ENCODE measurements at regions not wholly inside any gene's neighbourhood (a gene's known extent, or its start where the extent isn't known, plus 50 kb on each side); places are given as distances from the start of the nearest gene placed in this dataset.

DNA sequence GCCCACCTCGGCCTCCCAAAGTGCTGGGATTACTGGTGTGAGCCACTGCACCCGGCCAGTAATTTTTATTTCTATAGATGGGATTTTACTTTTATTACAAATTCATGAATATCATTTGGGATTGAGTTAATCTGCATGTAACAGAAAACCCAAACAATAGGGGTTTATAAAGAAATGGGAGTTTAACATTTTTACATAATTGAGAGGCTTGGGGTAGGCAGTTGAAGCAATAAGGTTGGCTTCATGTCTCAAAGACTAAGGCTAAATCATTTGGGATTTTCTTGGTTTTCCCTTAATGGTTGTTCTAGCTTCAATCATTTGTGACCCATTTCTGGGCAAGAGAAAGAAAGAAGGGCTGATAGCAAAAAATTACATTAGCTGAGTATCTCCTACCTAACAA, 118.7 kb upstream of the FOXD3 start:
- TF ChIP-seq, protein P1, sequence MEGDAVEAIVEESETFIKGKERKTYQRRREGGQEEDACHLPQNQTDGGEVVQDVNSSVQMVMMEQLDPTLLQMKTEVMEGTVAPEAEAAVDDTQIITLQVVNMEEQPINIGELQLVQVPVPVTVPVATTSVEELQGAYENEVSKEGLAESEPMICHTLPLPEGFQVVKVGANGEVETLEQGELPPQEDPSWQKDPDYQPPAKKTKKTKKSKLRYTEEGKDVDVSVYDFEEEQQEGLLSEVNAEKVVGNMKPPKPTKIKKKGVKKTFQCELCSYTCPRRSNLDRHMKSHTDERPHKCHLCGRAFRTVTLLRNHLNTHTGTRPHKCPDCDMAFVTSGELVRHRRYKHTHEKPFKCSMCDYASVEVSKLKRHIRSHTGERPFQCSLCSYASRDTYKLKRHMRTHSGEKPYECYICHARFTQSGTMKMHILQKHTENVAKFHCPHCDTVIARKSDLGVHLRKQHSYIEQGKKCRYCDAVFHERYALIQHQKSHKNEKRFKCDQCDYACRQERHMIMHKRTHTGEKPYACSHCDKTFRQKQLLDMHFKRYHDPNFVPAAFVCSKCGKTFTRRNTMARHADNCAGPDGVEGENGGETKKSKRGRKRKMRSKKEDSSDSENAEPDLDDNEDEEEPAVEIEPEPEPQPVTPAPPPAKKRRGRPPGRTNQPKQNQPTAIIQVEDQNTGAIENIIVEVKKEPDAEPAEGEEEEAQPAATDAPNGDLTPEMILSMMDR (IDR thresholded peaks at IDR 0.05) = no peak
- TF ChIP-seq POLR2A (IDR thresholded peaks at IDR 0.05) = no peak
